ENCODE measurements at regions not wholly inside any gene's neighbourhood (a gene's known extent, or its start where the extent isn't known, plus 50 kb on each side); places are given as distances from the start of the nearest gene placed in this dataset.
"Not testable (repeated sequence)": the region's sequence is repeated elsewhere in the genome, so short reads cannot be mapped to it uniquely, and the experiment has no call there.

DNA sequence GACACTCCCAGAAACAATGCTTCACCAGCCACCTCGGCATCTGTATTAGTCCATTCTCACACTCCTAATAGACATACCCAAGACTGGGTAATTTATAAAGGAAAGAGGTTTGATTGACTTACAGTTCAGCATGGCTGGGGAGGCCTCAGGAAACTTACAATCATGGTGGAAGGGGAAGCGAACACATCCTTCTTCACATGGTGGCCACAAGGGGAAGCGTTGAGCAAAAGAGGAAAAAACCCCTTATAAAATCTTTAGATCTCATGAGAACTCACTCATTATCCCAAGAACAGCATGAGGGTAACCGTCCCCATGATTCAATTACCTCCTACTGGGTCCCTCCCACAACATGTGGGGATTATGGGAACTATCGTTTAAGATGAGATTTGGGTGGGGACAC, 140.9 kb downstream of the LIG4 start:
- H4K8ac ChIP-seq (ENCODE audit: low read length); H3K27me3 ChIP-seq (ENCODE audit: control insufficient read depth in 1 of 2, insufficient read depth in 1 of 2, low read length in 2 of 2); H3K4ac ChIP-seq (ENCODE audit: low read depth in 1 of 2, low read length in 2 of 2); H3K79me1 ChIP-seq (replicated peaks; ENCODE audit: low read length, poor library complexity, severe bottlenecking); H3K23ac ChIP-seq (ENCODE audit: low read length in 2 of 2); H3K14ac ChIP-seq (ENCODE audit: low read length in 2 of 2); H2AFZ ChIP-seq (ENCODE audit: low read depth, low read length); H3K9ac ChIP-seq (ENCODE audit: low read length); H3K4me1 ChIP-seq (ENCODE audit: control insufficient read depth, insufficient read depth, low read depth, low read length); H2AK5ac ChIP-seq (ENCODE audit: low read length, severe bottlenecking); H2BK5ac ChIP-seq (ENCODE audit: low read depth, low read length, poor library complexity, severe bottlenecking); DNase-seq; H2BK120ac ChIP-seq (ENCODE audit: low read depth, low read length); H3K27ac ChIP-seq (ENCODE audit: low read length, poor library complexity, severe bottlenecking); H3K4me2 ChIP-seq (ENCODE audit: low read length, poor library complexity, severe bottlenecking); H2BK15ac ChIP-seq (ENCODE audit: low read depth, poor library complexity, severe bottlenecking); H2BK12ac ChIP-seq (ENCODE audit: low read length in 2 of 2); H4K91ac ChIP-seq (ENCODE audit: low read length); H3K4me3 ChIP-seq (ENCODE audit: insufficient read depth in 1 of 2, low read depth in 1 of 2, low read length in 2 of 2); H3K18ac ChIP-seq (ENCODE audit: low read depth in 1 of 2, low read length in 2 of 2); H3K36me3 ChIP-seq (ENCODE audit: control insufficient read depth in 1 of 2, insufficient read depth in 2 of 2, low read depth in 1 of 2, low read length in 2 of 2): not testable (repeated sequence)
- H3K9me3 ChIP-seq (ENCODE audit: control insufficient read depth, low read length), result peaks cover 49% of the 10 kb centered on the region
- WGBS, result 78% methylated on average over 1 of the region's 5 CpGs

DNA sequence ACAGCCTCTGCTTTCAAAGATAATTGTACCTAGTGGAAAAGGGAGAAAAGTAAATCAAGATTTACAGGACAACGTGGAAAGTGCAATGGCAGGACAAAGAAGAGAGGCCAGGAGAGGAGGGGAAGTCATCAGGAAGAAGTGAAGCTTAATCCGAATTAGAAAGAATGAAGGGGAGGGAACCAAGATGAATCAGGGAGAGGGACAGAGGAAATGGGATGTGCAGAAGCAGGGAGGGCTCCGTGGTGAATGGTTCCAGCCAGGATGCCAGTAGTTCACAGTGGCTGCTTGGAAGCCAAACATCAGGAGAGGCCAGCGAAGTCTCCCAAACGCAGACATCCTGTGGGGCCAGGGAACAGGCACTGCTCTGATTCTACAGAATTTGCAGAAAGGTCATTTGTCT, 144.4 kb downstream of the LIG4 start:
- no peak overlapping the region for H3K4ac ChIP-seq (ENCODE audit: low read depth in 1 of 2, low read length in 2 of 2)
- no peak overlapping the region for H3K18ac ChIP-seq (ENCODE audit: low read depth in 1 of 2, low read length in 2 of 2)
- H3K9ac ChIP-seq (ENCODE audit: low read length), result no peak overlapping the region
- no peaks in the 10 kb centered on the region for H3K36me3 ChIP-seq (ENCODE audit: control insufficient read depth in 1 of 2, insufficient read depth in 2 of 2, low read depth in 1 of 2, low read length in 2 of 2)
- no peak overlapping the region for H3K23ac ChIP-seq (ENCODE audit: low read length in 2 of 2)
- H4K8ac ChIP-seq (ENCODE audit: low read length), result no peak overlapping the region
- H3K14ac ChIP-seq (ENCODE audit: low read length in 2 of 2), result no peak overlapping the region
- H3K9me3 ChIP-seq (ENCODE audit: control insufficient read depth, low read length), result peaks cover 27% of the 10 kb centered on the region
- no peak overlapping the region for H2AK5ac ChIP-seq (ENCODE audit: low read length, severe bottlenecking)
- H2BK120ac ChIP-seq (ENCODE audit: low read depth, low read length), result no peak overlapping the region
- DNase-seq, result no peak
- H3K27ac ChIP-seq (ENCODE audit: low read length, poor library complexity, severe bottlenecking), result no peak overlapping the region
- H2AFZ ChIP-seq (ENCODE audit: low read depth, low read length), result peak overlapping the region; percentile 10
- no peak overlapping the region for H2BK12ac ChIP-seq (ENCODE audit: low read length in 2 of 2)
- H3K79me1 ChIP-seq (replicated peaks; ENCODE audit: low read length, poor library complexity, severe bottlenecking), result no peaks in the 10 kb centered on the region
- H3K4me1 ChIP-seq (ENCODE audit: control insufficient read depth, insufficient read depth, low read depth, low read length), result no peaks in the 10 kb centered on the region
- H2BK15ac ChIP-seq (ENCODE audit: low read depth, poor library complexity, severe bottlenecking), result no peak overlapping the region
- 36% methylated on average over 5 of the region's 5 CpGs for WGBS
- no peak overlapping the region for H4K91ac ChIP-seq (ENCODE audit: low read length)
- no peak overlapping the region for H3K4me3 ChIP-seq (ENCODE audit: insufficient read depth in 1 of 2, low read depth in 1 of 2, low read length in 2 of 2)
- H3K4me2 ChIP-seq (ENCODE audit: low read length, poor library complexity, severe bottlenecking), result no peak overlapping the region
- H3K27me3 ChIP-seq (ENCODE audit: control insufficient read depth in 1 of 2, insufficient read depth in 1 of 2, low read length in 2 of 2), result no peaks in the 10 kb centered on the region
- no peak overlapping the region for H2BK5ac ChIP-seq (ENCODE audit: low read depth, low read length, poor library complexity, severe bottlenecking)

DNA sequence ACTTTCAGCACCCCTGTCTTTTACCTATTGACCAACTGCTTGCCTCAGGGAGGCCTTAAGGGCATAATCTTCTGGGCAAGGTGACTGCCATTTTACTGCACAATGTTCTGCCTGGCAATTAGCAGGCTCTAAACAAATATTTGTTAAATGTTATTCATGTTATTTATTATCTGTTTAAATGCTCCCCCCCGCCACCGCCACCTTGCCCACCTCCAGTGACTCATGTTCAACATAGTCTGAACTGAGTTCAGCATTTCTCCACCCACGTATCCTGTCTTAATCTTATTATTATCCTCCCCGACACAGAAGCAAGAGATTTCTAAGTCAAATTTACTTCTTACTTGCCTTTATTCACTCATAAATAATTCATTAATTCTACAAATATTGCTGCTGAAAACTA, 144.8 kb downstream of the LIG4 start:
- Histone ChIP-seq H3K9ac (ENCODE audit: low read length) (no peak overlapping the region), H3K27ac (ENCODE audit: low read length, poor library complexity, severe bottlenecking) (no peak overlapping the region), H2AK5ac (ENCODE audit: low read length, severe bottlenecking) (no peak overlapping the region), H3K4me1 (ENCODE audit: control insufficient read depth, insufficient read depth, low read depth, low read length) (no peaks in the 10 kb centered on the region), H3K79me1 (replicated peaks; ENCODE audit: low read length, poor library complexity, severe bottlenecking) (no peaks in the 10 kb centered on the region), H2BK15ac (ENCODE audit: low read depth, poor library complexity, severe bottlenecking) (no peak overlapping the region), H3K4me2 (ENCODE audit: low read length, poor library complexity, severe bottlenecking) (no peak overlapping the region), H4K91ac (ENCODE audit: low read length) (no peak overlapping the region), H3K14ac (ENCODE audit: low read length in 2 of 2) (no peak overlapping the region), H3K36me3 (ENCODE audit: control insufficient read depth in 1 of 2, insufficient read depth in 2 of 2, low read depth in 1 of 2, low read length in 2 of 2) (no peaks in the 10 kb centered on the region), H3K9me3 (ENCODE audit: control insufficient read depth, low read length) (peaks cover 23% of the 10 kb centered on the region), H2BK12ac (ENCODE audit: low read length in 2 of 2) (no peak overlapping the region), H2BK120ac (ENCODE audit: low read depth, low read length) (no peak overlapping the region), H3K23ac (ENCODE audit: low read length in 2 of 2) (no peak overlapping the region), H3K4ac (ENCODE audit: low read depth in 1 of 2, low read length in 2 of 2) (no peak overlapping the region), H4K8ac (ENCODE audit: low read length) (no peak overlapping the region), H3K27me3 (ENCODE audit: control insufficient read depth in 1 of 2, insufficient read depth in 1 of 2, low read length in 2 of 2) (no peaks in the 10 kb centered on the region), H3K4me3 (ENCODE audit: insufficient read depth in 1 of 2, low read depth in 1 of 2, low read length in 2 of 2) (no peak overlapping the region), H2AFZ (ENCODE audit: low read depth, low read length) (no peak overlapping the region), H2BK5ac (ENCODE audit: low read depth, low read length, poor library complexity, severe bottlenecking) (no peak overlapping the region), H3K18ac (ENCODE audit: low read depth in 1 of 2, low read length in 2 of 2) (no peak overlapping the region)
- no peak for DNase-seq
- WGBS, result 91% methylated on average over 4 of the region's 4 CpGs

DNA sequence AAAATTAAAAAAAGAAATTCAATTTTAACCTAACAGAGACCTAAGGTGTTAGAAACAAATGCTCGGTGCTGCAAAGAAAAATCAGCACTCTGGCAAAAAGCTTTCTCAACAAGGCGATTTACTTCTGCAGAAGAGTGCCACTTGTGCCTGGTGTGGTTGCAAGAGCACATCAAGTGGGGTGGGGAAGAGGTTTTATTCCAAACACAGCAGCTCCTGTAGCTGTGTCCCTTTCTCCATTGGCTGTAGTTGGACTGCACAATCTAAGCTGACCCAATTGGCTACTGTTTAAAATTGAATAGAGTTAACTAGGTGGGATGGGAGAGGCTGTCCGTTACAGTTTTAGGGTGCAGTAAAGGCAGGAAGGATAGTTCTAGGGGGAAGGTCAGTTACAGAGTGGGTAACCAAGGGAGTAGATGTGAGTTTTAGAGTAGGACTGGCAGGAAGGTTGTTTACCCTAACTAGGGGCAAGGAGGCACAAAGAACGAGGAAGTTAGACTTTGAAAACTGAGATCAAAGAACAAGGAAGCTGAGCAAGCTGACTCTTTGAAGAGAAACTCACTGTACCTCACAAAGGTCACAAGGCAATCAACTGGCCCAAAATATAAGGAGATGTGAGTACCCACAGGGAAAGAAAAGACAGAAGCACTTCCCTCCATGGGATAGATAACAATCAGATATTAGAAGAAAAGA, 145.7 kb downstream of the LIG4 start:
- no peak overlapping the region for H2AK5ac ChIP-seq (ENCODE audit: low read length, severe bottlenecking)
- H3K27me3 ChIP-seq (ENCODE audit: control insufficient read depth in 1 of 2, insufficient read depth in 1 of 2, low read length in 2 of 2), result no peaks in the 10 kb centered on the region
- H3K27ac ChIP-seq (ENCODE audit: low read length, poor library complexity, severe bottlenecking), result no peak overlapping the region
- no peak overlapping the region for H2BK5ac ChIP-seq (ENCODE audit: low read depth, low read length, poor library complexity, severe bottlenecking)
- H3K18ac ChIP-seq (ENCODE audit: low read depth in 1 of 2, low read length in 2 of 2), result no peak overlapping the region
- H3K14ac ChIP-seq (ENCODE audit: low read length in 2 of 2), result no peak overlapping the region
- H3K4me3 ChIP-seq (ENCODE audit: insufficient read depth in 1 of 2, low read depth in 1 of 2, low read length in 2 of 2), result no peak overlapping the region
- H2AFZ ChIP-seq (ENCODE audit: low read depth, low read length), result no peak overlapping the region
- no peak overlapping the region for H3K4ac ChIP-seq (ENCODE audit: low read depth in 1 of 2, low read length in 2 of 2)
- no peak overlapping the region for H4K91ac ChIP-seq (ENCODE audit: low read length)
- no peaks in the 10 kb centered on the region for H3K36me3 ChIP-seq (ENCODE audit: control insufficient read depth in 1 of 2, insufficient read depth in 2 of 2, low read depth in 1 of 2, low read length in 2 of 2)
- DNase-seq, result no peak
- H2BK12ac ChIP-seq (ENCODE audit: low read length in 2 of 2), result no peak overlapping the region
- H3K9me3 ChIP-seq (ENCODE audit: control insufficient read depth, low read length), result peaks cover 24% of the 10 kb centered on the region
- no peaks in the 10 kb centered on the region for H3K4me1 ChIP-seq (ENCODE audit: control insufficient read depth, insufficient read depth, low read depth, low read length)
- no peaks in the 10 kb centered on the region for H3K79me1 ChIP-seq (replicated peaks; ENCODE audit: low read length, poor library complexity, severe bottlenecking)
- no peak overlapping the region for H3K9ac ChIP-seq (ENCODE audit: low read length)
- 53% methylated on average over 4 of the region's 4 CpGs for WGBS
- H2BK120ac ChIP-seq (ENCODE audit: low read depth, low read length), result no peak overlapping the region
- no peak overlapping the region for H3K4me2 ChIP-seq (ENCODE audit: low read length, poor library complexity, severe bottlenecking)
- H3K23ac ChIP-seq (ENCODE audit: low read length in 2 of 2), result no peak overlapping the region
- no peak overlapping the region for H4K8ac ChIP-seq (ENCODE audit: low read length)
- H2BK15ac ChIP-seq (ENCODE audit: low read depth, poor library complexity, severe bottlenecking), result no peak overlapping the region

Measured in mesenchymal stem cell (in vitro differentiated cells and primary cell).